ENCODE measurements at regions not wholly inside any gene's neighbourhood (a gene's known extent, or its start where the extent isn't known, plus 50 kb on each side); places are given as distances from the start of the nearest gene placed in this dataset.

GRCh38 chr12:114041136-114041535 lies 75.0 kb upstream of the RBM19 start:
- TF ChIP-seq POLR2AphosphoS5 (IDR thresholded peaks at IDR 0.05): no peak
- TF ChIP-seq, protein P1, sequence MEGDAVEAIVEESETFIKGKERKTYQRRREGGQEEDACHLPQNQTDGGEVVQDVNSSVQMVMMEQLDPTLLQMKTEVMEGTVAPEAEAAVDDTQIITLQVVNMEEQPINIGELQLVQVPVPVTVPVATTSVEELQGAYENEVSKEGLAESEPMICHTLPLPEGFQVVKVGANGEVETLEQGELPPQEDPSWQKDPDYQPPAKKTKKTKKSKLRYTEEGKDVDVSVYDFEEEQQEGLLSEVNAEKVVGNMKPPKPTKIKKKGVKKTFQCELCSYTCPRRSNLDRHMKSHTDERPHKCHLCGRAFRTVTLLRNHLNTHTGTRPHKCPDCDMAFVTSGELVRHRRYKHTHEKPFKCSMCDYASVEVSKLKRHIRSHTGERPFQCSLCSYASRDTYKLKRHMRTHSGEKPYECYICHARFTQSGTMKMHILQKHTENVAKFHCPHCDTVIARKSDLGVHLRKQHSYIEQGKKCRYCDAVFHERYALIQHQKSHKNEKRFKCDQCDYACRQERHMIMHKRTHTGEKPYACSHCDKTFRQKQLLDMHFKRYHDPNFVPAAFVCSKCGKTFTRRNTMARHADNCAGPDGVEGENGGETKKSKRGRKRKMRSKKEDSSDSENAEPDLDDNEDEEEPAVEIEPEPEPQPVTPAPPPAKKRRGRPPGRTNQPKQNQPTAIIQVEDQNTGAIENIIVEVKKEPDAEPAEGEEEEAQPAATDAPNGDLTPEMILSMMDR (IDR thresholded peaks at IDR 0.05): no peak

Measured in gastroesophageal sphincter (tissue), 3 donors.